MM.1S (cell line): ENCODE measurements at regions not wholly inside any gene's neighbourhood (a gene's known extent, or its start where the extent isn't known, plus 50 kb on each side); places are given as distances from the start of the nearest gene placed in this dataset.

Experiments
- EZH2 ChIP-seq: fragments of 300-600 bp; sonication (generic); optimal IDR thresholded peaks from 2 replicates; pipeline ENCODE3; 2017; ENCODE audit warnings: low read depth, mild to moderate bottlenecking, antibody characterized with exemption, low read length, mixed read lengths
- TF ChIP-seq, protein P1 (sequence below): fragments of 300-600 bp; sonication (generic); IDR thresholded peaks from 2 replicates; pipeline ENCODE4 v1.5.1; 2016; ENCODE audit warnings: antibody characterized with exemption, low read length, mixed read lengths

GRCh38 chr5:174917976-174918554 is 193.7 kb downstream of the MSX2 start:
- TF ChIP-seq, protein P1, sequence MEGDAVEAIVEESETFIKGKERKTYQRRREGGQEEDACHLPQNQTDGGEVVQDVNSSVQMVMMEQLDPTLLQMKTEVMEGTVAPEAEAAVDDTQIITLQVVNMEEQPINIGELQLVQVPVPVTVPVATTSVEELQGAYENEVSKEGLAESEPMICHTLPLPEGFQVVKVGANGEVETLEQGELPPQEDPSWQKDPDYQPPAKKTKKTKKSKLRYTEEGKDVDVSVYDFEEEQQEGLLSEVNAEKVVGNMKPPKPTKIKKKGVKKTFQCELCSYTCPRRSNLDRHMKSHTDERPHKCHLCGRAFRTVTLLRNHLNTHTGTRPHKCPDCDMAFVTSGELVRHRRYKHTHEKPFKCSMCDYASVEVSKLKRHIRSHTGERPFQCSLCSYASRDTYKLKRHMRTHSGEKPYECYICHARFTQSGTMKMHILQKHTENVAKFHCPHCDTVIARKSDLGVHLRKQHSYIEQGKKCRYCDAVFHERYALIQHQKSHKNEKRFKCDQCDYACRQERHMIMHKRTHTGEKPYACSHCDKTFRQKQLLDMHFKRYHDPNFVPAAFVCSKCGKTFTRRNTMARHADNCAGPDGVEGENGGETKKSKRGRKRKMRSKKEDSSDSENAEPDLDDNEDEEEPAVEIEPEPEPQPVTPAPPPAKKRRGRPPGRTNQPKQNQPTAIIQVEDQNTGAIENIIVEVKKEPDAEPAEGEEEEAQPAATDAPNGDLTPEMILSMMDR = no peak
- TF ChIP-seq EZH2 = no peak
